ENCODE measurements at regions not wholly inside any gene's neighbourhood (a gene's known extent, or its start where the extent isn't known, plus 50 kb on each side); places are given as distances from the start of the nearest gene placed in this dataset.

- Mint-ChIP-seq H3K27me3 (no peaks in the 10 kb centered on the region), H3K27ac (no peak overlapping the region), H3K9me3 (peaks cover 2% of the 10 kb centered on the region), H3K36me3 (ENCODE audit: low read depth) (peaks cover 2% of the 10 kb centered on the region), H3K4me1 (no peaks in the 10 kb centered on the region), H3K4me3 (no peak overlapping the region)
- DNase-seq: no peak
- CTCF ChIA-PET: no interaction called here
- POLR2A ChIA-PET: no interaction called here
These were observed 209.9 kb upstream of the SPRY1 start for GRCh38 chr4:123186731-123187130.

GRCh38 chr4:123190176-123190575 is 206.4 kb upstream of the SPRY1 start:
- Mint-ChIP-seq H3K9me3 (no peaks in the 10 kb centered on the region), H3K4me1 (no peaks in the 10 kb centered on the region), H3K36me3 (ENCODE audit: low read depth) (peaks cover 2% of the 10 kb centered on the region), H3K4me3 (no peak overlapping the region), H3K27ac (no peak overlapping the region), H3K27me3 (no peaks in the 10 kb centered on the region)
- DNase-seq: no peak
- POLR2A ChIA-PET: no interaction called here
- CTCF ChIA-PET: no interaction called here

GRCh38 chr4:123191728-123192127 is 204.9 kb upstream of the SPRY1 start:
- Mint-ChIP-seq H3K27ac (no peak overlapping the region), H3K4me1 (no peaks in the 10 kb centered on the region), H3K27me3 (no peaks in the 10 kb centered on the region), H3K9me3 (no peaks in the 10 kb centered on the region), H3K36me3 (ENCODE audit: low read depth) (peaks cover under 1% of the 10 kb centered on the region), H3K4me3 (no peak overlapping the region)
- ChIA-PET POLR2A (no interaction called here), CTCF (no interaction called here)
- DNase-seq: no peak

- CTCF ChIA-PET: interaction anchor here (0.6 kb wide), 1 partner anchor 17 kb away, joined by 3 read pairs; no protein-coding TSS in a partner anchor
- DNase-seq: no peak
- Mint-ChIP-seq H3K9me3 (no peaks in the 10 kb centered on the region), H3K4me3 (no peak overlapping the region), H3K4me1 (no peaks in the 10 kb centered on the region), H3K36me3 (ENCODE audit: low read depth) (no peaks in the 10 kb centered on the region), H3K27ac (no peak overlapping the region), H3K27me3 (no peaks in the 10 kb centered on the region)
- POLR2A ChIA-PET: no interaction called here
These were observed 202.7 kb upstream of the SPRY1 start for GRCh38 chr4:123193802-123194367.

- H3K4me1 Mint-ChIP-seq: no peaks in the 10 kb centered on the region
- no peak for DNase-seq
- ChIA-PET POLR2A (no interaction called here), CTCF (interaction anchor here (1.3 kb wide), 1 partner anchor 18 kb away, joined by 4 read pairs; no protein-coding TSS in a partner anchor)
- H3K36me3 Mint-ChIP-seq (ENCODE audit: low read depth): no peaks in the 10 kb centered on the region
- H3K9me3 Mint-ChIP-seq: no peaks in the 10 kb centered on the region
- H3K27ac Mint-ChIP-seq: no peak overlapping the region
- no peaks in the 10 kb centered on the region for H3K27me3 Mint-ChIP-seq
- no peak overlapping the region for H3K4me3 Mint-ChIP-seq
These were observed 197.9 kb upstream of the SPRY1 start for GRCh38 chr4:123198706-123199105.

GRCh38 chr4:123200051-123200940 is 196.3 kb upstream of the SPRY1 start:
- ChIA-PET CTCF (interaction anchor here (1.0 kb wide), 1 partner anchor 124 kb away, joined by 3 read pairs; no protein-coding TSS in a partner anchor), POLR2A (no interaction called here)
- Mint-ChIP-seq H3K36me3 (ENCODE audit: low read depth) (peaks cover 3% of the 10 kb centered on the region), H3K27ac (no peak overlapping the region), H3K9me3 (peaks cover 2% of the 10 kb centered on the region), H3K4me3 (no peak overlapping the region), H3K4me1 (no peaks in the 10 kb centered on the region), H3K27me3 (no peaks in the 10 kb centered on the region)
- DNase-seq: no peak

GRCh38 chr4:123204737-123205136 is 191.9 kb upstream of the SPRY1 start:
- ChIA-PET CTCF (no interaction called here), POLR2A (no interaction called here)
- H3K4me3 Mint-ChIP-seq: no peak overlapping the region
- peaks cover 3% of the 10 kb centered on the region for H3K36me3 Mint-ChIP-seq (ENCODE audit: low read depth)
- no peaks in the 10 kb centered on the region for H3K4me1 Mint-ChIP-seq
- peaks cover 2% of the 10 kb centered on the region for H3K9me3 Mint-ChIP-seq
- no peak overlapping the region for H3K27ac Mint-ChIP-seq
- H3K27me3 Mint-ChIP-seq: no peaks in the 10 kb centered on the region
- DNase-seq: no peak

GRCh38 chr4:123206016-123206415 is 190.6 kb upstream of the SPRY1 start:
- POLR2A ChIA-PET: no interaction called here
- Mint-ChIP-seq H3K27ac (no peak overlapping the region), H3K27me3 (no peaks in the 10 kb centered on the region), H3K36me3 (ENCODE audit: low read depth) (peaks cover 3% of the 10 kb centered on the region), H3K4me3 (no peak overlapping the region), H3K4me1 (no peaks in the 10 kb centered on the region), H3K9me3 (peaks cover 2% of the 10 kb centered on the region)
- CTCF ChIA-PET: no interaction called here
- DNase-seq: no peak

- Mint-ChIP-seq H3K27ac (no peak overlapping the region), H3K27me3 (no peaks in the 10 kb centered on the region), H3K9me3 (no peaks in the 10 kb centered on the region), H3K4me3 (no peak overlapping the region), H3K4me1 (no peaks in the 10 kb centered on the region), H3K36me3 (ENCODE audit: low read depth) (no peaks in the 10 kb centered on the region)
- ChIA-PET CTCF (no interaction called here), POLR2A (no interaction called here)
- no peak for DNase-seq
These were observed 187.2 kb upstream of the SPRY1 start for GRCh38 chr4:123209436-123209835.

- Mint-ChIP-seq H3K36me3 (ENCODE audit: low read depth) (no peaks in the 10 kb centered on the region), H3K27ac (no peak overlapping the region), H3K27me3 (no peaks in the 10 kb centered on the region), H3K4me1 (no peaks in the 10 kb centered on the region), H3K4me3 (no peak overlapping the region), H3K9me3 (no peaks in the 10 kb centered on the region)
- POLR2A ChIA-PET: no interaction called here
- CTCF ChIA-PET: no interaction called here
- DNase-seq: no peak
These were observed 181.1 kb upstream of the SPRY1 start for GRCh38 chr4:123215536-123215935.

GRCh38 chr4:123216543-123216942 is 180.1 kb upstream of the SPRY1 start:
- Mint-ChIP-seq H3K4me1 (no peaks in the 10 kb centered on the region), H3K36me3 (ENCODE audit: low read depth) (no peaks in the 10 kb centered on the region), H3K27ac (no peak overlapping the region), H3K27me3 (no peaks in the 10 kb centered on the region), H3K9me3 (no peaks in the 10 kb centered on the region), H3K4me3 (no peak overlapping the region)
- POLR2A ChIA-PET: no interaction called here
- CTCF ChIA-PET: no interaction called here
- no peak for DNase-seq

GRCh38 chr4:123216946-123217345 is 179.6 kb upstream of the SPRY1 start:
- ChIA-PET CTCF (no interaction called here), POLR2A (no interaction called here)
- Mint-ChIP-seq H3K4me3 (no peak overlapping the region), H3K4me1 (no peaks in the 10 kb centered on the region), H3K27ac (no peak overlapping the region), H3K36me3 (ENCODE audit: low read depth) (peaks cover under 1% of the 10 kb centered on the region), H3K27me3 (no peaks in the 10 kb centered on the region), H3K9me3 (no peaks in the 10 kb centered on the region)
- DNase-seq: no peak

GRCh38 chr4:123217664-123218063 is 178.9 kb upstream of the SPRY1 start:
- H3K4me3 Mint-ChIP-seq: no peak overlapping the region
- H3K4me1 Mint-ChIP-seq: no peaks in the 10 kb centered on the region
- no peak for DNase-seq
- H3K27me3 Mint-ChIP-seq: no peaks in the 10 kb centered on the region
- no peaks in the 10 kb centered on the region for H3K9me3 Mint-ChIP-seq
- POLR2A ChIA-PET: no interaction called here
- peaks cover 2% of the 10 kb centered on the region for H3K36me3 Mint-ChIP-seq (ENCODE audit: low read depth)
- H3K27ac Mint-ChIP-seq: no peak overlapping the region
- CTCF ChIA-PET: no interaction called here

GRCh38 chr4:123218981-123219380 is 177.6 kb upstream of the SPRY1 start:
- Mint-ChIP-seq H3K27me3 (no peaks in the 10 kb centered on the region), H3K36me3 (ENCODE audit: low read depth) (peaks cover 2% of the 10 kb centered on the region), H3K9me3 (peaks cover 2% of the 10 kb centered on the region), H3K27ac (no peak overlapping the region), H3K4me1 (no peaks in the 10 kb centered on the region), H3K4me3 (no peak overlapping the region)
- CTCF ChIA-PET: no interaction called here
- POLR2A ChIA-PET: no interaction called here
- DNase-seq: no peak

Measured in activated CD4-positive, alpha-beta T cell treated with anti-CD3 and anti-CD28 coated beads, Interleukin-2, amount 10 ng/mL, durations not matched to agents 7 days and 5 days (primary cell).